ENCODE measurements at regions not wholly inside any gene's neighbourhood (a gene's known extent, or its start where the extent isn't known, plus 50 kb on each side); places are given as distances from the start of the nearest gene placed in this dataset.

- TF ChIP-seq HNF1A (IDR thresholded peaks at IDR 0.05; ENCODE audit: low read depth) (no peak), HNF1A (CRISPR knock-in tag; IDR thresholded peaks at IDR 0.05; ENCODE audit: borderline replicate concordance) (peak; percentile 73; the same call in 1 of the 2 replicates), ZNF546 (CRISPR knock-in tag; conservative IDR thresholded peaks at IDR 0.05) (no peak), RXRB (CRISPR knock-in tag; IDR thresholded peaks at IDR 0.05; ENCODE audit: borderline replicate concordance) (peak; percentile 66), ZKSCAN8 (CRISPR knock-in tag; IDR thresholded peaks at IDR 0.05; ENCODE audit: borderline replicate concordance) (no peak), THAP8 (CRISPR knock-in tag; IDR thresholded peaks at IDR 0.05; ENCODE audit: borderline replicate concordance) (no peak), REPIN1 (CRISPR knock-in tag; IDR thresholded peaks at IDR 0.05; ENCODE audit: borderline replicate concordance, low read depth) (0 out of 2 replicates have a peak, but pooled peaks have one; percentile 87), FOXO4 (CRISPR knock-in tag; conservative IDR thresholded peaks at IDR 0.05) (no peak), ZNF576 (CRISPR knock-in tag; IDR thresholded peaks at IDR 0.05) (no peak), FOXO1 (CRISPR knock-in tag; IDR thresholded peaks at IDR 0.05) (peak; percentile 33; the same call in 1 of the 2 replicates), ZNF776 (CRISPR knock-in tag; IDR thresholded peaks at IDR 0.05) (peak; percentile 83), ZNF337 (CRISPR knock-in tag; IDR thresholded peaks at IDR 0.05; ENCODE audit: borderline replicate concordance, low read depth) (peak; percentile 87; the same call in 1 of the 2 replicates), ATF6 (CRISPR knock-in tag; conservative IDR thresholded peaks at IDR 0.05) (no peak), MXD1 (CRISPR knock-in tag; IDR thresholded peaks at IDR 0.05) (peak; percentile 43; the same call in 1 of the 2 replicates), PHB2 (IDR thresholded peaks at IDR 0.05; ENCODE audit: partially characterized antibody) (no peak), SNAI1 (CRISPR knock-in tag; IDR thresholded peaks at IDR 0.05; ENCODE audit: borderline replicate concordance) (0 out of 2 replicates have a peak, but pooled peaks have one; percentile 73)
These were observed 110.5 kb upstream of the SLC25A33 start (continued) for GRCh38 chr1:9428601-9429341.
